ENCODE measurements at regions not wholly inside any gene's neighbourhood (a gene's known extent, or its start where the extent isn't known, plus 50 kb on each side); places are given as distances from the start of the nearest gene placed in this dataset.

DNA sequence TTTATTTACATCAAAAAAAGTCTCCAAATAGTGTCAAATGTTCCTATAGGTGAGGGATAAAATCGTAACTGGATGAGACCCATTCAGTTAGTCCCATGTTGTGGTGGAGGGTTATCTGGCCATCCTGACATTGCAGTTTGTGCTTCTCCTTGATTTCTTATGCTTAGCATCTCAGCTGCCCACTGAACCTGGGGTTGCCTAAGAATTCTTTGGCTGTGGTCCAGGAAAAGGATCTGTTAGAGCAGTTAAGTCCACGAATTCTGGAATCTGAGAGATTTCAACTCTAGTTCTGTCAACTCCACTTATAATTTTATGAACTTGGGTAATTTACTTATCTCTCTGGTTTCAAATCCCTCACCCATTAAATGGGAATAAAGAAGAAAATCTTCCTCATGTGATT, 1673.4 kb downstream of the REEP3 start:
- no peaks in the 10 kb centered on the region for H3K9me3 Mint-ChIP-seq
- no peak overlapping the region for H3K27ac Mint-ChIP-seq
- H3K79me2 ChIP-seq (replicated peaks; ENCODE audit: insufficient read depth) = no peaks in the 10 kb centered on the region
- H3K27me3 Mint-ChIP-seq (ENCODE audit: insufficient read depth, low read depth, poor library complexity) = no peaks in the 10 kb centered on the region
- ATAC-seq (no peak), DNase-seq (ENCODE audit: low spot score) (no peak)
- no peaks in the 10 kb centered on the region for H3K4me1 Mint-ChIP-seq
- H2AFZ ChIP-seq = peak overlapping the region; percentile 24; the same call in 1 of the 2 replicates
- H3K4me1 ChIP-seq (ENCODE audit: insufficient read depth) = no peaks in the 10 kb centered on the region
- no peak overlapping the region for H3K4me3 ChIP-seq
- TF ChIP-seq, protein P1, sequence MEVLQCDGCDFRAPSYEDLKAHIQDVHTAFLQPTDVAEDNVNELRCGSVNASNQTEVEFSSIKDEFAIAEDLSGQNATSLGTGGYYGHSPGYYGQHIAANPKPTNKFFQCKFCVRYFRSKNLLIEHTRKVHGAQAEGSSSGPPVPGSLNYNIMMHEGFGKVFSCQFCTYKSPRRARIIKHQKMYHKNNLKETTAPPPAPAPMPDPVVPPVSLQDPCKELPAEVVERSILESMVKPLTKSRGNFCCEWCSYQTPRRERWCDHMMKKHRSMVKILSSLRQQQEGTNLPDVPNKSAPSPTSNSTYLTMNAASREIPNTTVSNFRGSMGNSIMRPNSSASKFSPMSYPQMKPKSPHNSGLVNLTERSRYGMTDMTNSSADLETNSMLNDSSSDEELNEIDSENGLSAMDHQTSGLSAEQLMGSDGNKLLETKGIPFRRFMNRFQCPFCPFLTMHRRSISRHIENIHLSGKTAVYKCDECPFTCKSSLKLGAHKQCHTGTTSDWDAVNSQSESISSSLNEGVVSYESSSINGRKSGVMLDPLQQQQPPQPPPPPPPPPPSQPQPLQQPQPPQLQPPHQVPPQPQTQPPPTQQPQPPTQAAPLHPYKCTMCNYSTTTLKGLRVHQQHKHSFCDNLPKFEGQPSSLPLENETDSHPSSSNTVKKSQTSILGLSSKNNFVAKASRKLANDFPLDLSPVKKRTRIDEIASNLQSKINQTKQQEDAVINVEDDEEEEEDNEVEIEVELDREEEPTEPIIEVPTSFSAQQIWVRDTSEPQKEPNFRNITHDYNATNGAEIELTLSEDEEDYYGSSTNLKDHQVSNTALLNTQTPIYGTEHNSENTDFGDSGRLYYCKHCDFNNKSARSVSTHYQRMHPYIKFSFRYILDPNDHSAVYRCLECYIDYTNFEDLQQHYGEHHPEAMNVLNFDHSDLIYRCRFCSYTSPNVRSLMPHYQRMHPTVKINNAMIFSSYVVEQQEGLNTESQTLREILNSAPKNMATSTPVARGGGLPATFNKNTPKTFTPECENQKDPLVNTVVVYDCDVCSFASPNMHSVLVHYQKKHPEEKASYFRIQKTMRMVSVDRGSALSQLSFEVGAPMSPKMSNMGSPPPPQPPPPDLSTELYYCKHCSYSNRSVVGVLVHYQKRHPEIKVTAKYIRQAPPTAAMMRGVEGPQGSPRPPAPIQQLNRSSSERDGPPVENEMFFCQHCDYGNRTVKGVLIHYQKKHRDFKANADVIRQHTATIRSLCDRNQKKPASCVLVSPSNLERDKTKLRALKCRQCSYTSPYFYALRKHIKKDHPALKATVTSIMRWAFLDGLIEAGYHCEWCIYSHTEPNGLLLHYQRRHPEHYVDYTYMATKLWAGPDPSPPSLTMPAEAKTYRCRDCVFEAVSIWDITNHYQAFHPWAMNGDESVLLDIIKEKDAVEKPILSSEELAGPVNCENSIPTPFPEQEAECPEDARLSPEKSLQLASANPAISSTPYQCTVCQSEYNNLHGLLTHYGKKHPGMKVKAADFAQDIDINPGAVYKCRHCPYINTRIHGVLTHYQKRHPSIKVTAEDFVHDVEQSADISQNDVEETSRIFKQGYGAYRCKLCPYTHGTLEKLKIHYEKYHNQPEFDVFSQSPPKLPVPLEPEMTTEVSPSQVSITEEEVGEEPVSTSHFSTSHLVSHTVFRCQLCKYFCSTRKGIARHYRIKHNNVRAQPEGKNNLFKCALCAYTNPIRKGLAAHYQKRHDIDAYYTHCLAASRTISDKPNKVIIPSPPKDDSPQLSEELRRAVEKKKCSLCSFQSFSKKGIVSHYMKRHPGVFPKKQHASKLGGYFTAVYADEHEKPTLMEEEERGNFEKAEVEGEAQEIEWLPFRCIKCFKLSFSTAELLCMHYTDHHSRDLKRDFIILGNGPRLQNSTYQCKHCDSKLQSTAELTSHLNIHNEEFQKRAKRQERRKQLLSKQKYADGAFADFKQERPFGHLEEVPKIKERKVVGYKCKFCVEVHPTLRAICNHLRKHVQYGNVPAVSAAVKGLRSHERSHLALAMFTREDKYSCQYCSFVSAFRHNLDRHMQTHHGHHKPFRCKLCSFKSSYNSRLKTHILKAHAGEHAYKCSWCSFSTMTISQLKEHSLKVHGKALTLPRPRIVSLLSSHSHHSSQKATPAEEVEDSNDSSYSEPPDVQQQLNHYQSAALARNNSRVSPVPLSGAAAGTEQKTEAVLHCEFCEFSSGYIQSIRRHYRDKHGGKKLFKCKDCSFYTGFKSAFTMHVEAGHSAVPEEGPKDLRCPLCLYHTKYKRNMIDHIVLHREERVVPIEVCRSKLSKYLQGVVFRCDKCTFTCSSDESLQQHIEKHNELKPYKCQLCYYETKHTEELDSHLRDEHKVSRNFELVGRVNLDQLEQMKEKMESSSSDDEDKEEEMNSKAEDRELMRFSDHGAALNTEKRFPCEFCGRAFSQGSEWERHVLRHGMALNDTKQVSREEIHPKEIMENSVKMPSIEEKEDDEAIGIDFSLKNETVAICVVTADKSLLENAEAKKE (CRISPR knock-in tag; IDR thresholded peaks at IDR 0.05) = no peak
- TF ChIP-seq ZNF331 (CRISPR knock-in tag; IDR thresholded peaks at IDR 0.05; ENCODE audit: low read depth) (no peak), EZH2phosphoT487 (IDR thresholded peaks at IDR 0.05; ENCODE audit: unreplicated experiment) (no peak), NANOG (IDR thresholded peaks at IDR 0.05; ENCODE audit: borderline replicate concordance) (no peak)
- TF ChIP-seq, protein P2, sequence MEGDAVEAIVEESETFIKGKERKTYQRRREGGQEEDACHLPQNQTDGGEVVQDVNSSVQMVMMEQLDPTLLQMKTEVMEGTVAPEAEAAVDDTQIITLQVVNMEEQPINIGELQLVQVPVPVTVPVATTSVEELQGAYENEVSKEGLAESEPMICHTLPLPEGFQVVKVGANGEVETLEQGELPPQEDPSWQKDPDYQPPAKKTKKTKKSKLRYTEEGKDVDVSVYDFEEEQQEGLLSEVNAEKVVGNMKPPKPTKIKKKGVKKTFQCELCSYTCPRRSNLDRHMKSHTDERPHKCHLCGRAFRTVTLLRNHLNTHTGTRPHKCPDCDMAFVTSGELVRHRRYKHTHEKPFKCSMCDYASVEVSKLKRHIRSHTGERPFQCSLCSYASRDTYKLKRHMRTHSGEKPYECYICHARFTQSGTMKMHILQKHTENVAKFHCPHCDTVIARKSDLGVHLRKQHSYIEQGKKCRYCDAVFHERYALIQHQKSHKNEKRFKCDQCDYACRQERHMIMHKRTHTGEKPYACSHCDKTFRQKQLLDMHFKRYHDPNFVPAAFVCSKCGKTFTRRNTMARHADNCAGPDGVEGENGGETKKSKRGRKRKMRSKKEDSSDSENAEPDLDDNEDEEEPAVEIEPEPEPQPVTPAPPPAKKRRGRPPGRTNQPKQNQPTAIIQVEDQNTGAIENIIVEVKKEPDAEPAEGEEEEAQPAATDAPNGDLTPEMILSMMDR (conservative IDR thresholded peaks at IDR 0.05; ENCODE audit: low read depth in 2 of 2) = no peak
- no peaks in the 10 kb centered on the region for H3K36me3 Mint-ChIP-seq (ENCODE audit: low read depth)
- no peaks in the 10 kb centered on the region for H3K9me2 ChIP-seq (ENCODE audit: insufficient read depth)
- no peaks in the 10 kb centered on the region for H3K27me3 ChIP-seq (ENCODE audit: insufficient read depth)
- no peaks in the 10 kb centered on the region for H4K20me1 ChIP-seq (replicated peaks; ENCODE audit: insufficient read depth)
- no peak overlapping the region for H3K27ac ChIP-seq (ENCODE audit: low read depth)
- no peak overlapping the region for H3K4me3 Mint-ChIP-seq
- H3F3A ChIP-seq (replicated peaks; ENCODE audit: low read depth) = no peaks in the 10 kb centered on the region
- H3K36me3 ChIP-seq (ENCODE audit: insufficient read depth) = no peaks in the 10 kb centered on the region
- no peak overlapping the region for H3K4me2 ChIP-seq
